HepG2 (cell line): ENCODE measurements at regions not wholly inside any gene's neighbourhood (a gene's known extent, or its start where the extent isn't known, plus 50 kb on each side); places are given as distances from the start of the nearest gene placed in this dataset.
A peak's percentile ranks its signal among the peaks of the same experiment; 100 is the strongest.
"Not testable (repeated sequence)": the region's sequence is repeated elsewhere in the genome, so short reads cannot be mapped to it uniquely, and the experiment has no call there.

Experiments used
- ATAC-seq: fragments of 200-7000 bp; cut with Tn5 transposase; 3 replicates; pipeline ENCODE4 v1.9.1; 2020; ENCODE audit warnings: mild to moderate bottlenecking, moderate library complexity
- BruUV-seq: library from RNA; stranded (reverse); fragments of 400-500 nt; replicated peaks from 2 replicates; lab custom pipeline; 2021; lab: Mats Ljungman, UMichigan
- CTCF ChIA-PET: fragments of 300-600 bp; formaldehyde crosslinking; extraction: SDS; loops from one replicate; lab custom pipeline; 2021; ENCODE audit warnings: low total read pairs, inconsistent platforms, low intra/inter-chr PET ratio; lab: Yijun Ruan, JAX
- POLR2A ChIA-PET: fragments of 350-600 bp; sonication (Branson Sonifier 250); formaldehyde crosslinking; loops from one replicate; lab custom pipeline; 2020; ENCODE audit warnings: antibody characterized with exemption, inconsistent platforms; lab: Yijun Ruan, JAX
- DNase-seq: peaks from one replicate; pipeline ENCODE4 v3.0.0-alpha.2; 2015; ENCODE audit warnings: low spot score
- FAIRE-seq: peaks from 3 replicates; lab custom pipeline; 2011; peaks lifted over from hg19 to GRCh38; lab: Jason Lieb, UNC
- H2AFZ ChIP-seq: one replicate; pipeline ENCODE4 v1.6.1; 2011; ENCODE audit warnings: low read length, inconsistent platforms
- H3K27ac ChIP-seq: fragments of 300-600 bp; 3 replicates; pipeline ENCODE4 v1.8.0; 2011; ENCODE audit warnings: mixed run types, mild to moderate bottlenecking, mixed read lengths, low read length, inconsistent platforms; ENCODE audit not compliant: insufficient read depth; ENCODE audit errors: extremely low read length
- H3K27me3 ChIP-seq, 2 experiments: fragments of 200-600 bp in 1 of 2; 2 replicates in 1 of 2; 3 replicates in 1 of 2; pipeline versions ENCODE4 v1.6.0 to v1.8.0; 2011; ENCODE audit warnings: low read length in 2 of 2, mild to moderate bottlenecking in 2 of 2, moderate library complexity in 2 of 2, inconsistent platforms in 1 of 2; ENCODE audit not compliant: insufficient read depth in 2 of 2, control insufficient read depth in 1 of 2
- H3K36me3 ChIP-seq, 2 experiments: fragments of 200-600 bp in 1 of 2; replicated peaks in 1 of 2; 2 replicates in 1 of 2; 3 replicates in 1 of 2; pipeline versions ENCODE4 v1.5.1 to v1.8.0; 2011; ENCODE audit warnings: low read length in 2 of 2, inconsistent platforms in 1 of 2; ENCODE audit not compliant: insufficient read depth in 2 of 2, control insufficient read depth in 1 of 2
- H3K4me1 ChIP-seq: 2 replicates; pipeline ENCODE4 v1.5.1; 2012; ENCODE audit warnings: low read length, inconsistent platforms; ENCODE audit not compliant: insufficient read depth
- H3K4me2 ChIP-seq: 2 replicates; pipeline ENCODE4 v1.6.0; 2011; ENCODE audit warnings: low read depth, low read length, inconsistent platforms
- H3K4me3 ChIP-seq, 3 experiments: fragments of 200-600 bp in 1 of 3; sonication (generic), shearing (Covaris generic) in 1 of 3; replicated peaks in 1 of 3; 2 replicates each; pipeline ENCODE4 v1.5.1; 2011 to 2016; ENCODE audit warnings: low read length in 3 of 3, inconsistent platforms in 2 of 3, low read depth in 2 of 3, mild to moderate bottlenecking in 2 of 3, control low read depth in 1 of 3, mixed read lengths in 1 of 3; ENCODE audit not compliant: insufficient read depth in 1 of 3
- H3K79me2 ChIP-seq: one replicate; pipeline ENCODE4 v1.6.1; 2011; ENCODE audit warnings: low read length, inconsistent platforms; ENCODE audit not compliant: insufficient read depth
- H3K9ac ChIP-seq: 2 replicates; pipeline ENCODE4 v1.6.0; 2011; ENCODE audit warnings: mild to moderate bottlenecking, low read depth, low read length, inconsistent platforms; ENCODE audit not compliant: insufficient read depth
- H3K9me3 ChIP-seq: 2 replicates; pipeline ENCODE4 v1.5.1; 2012; ENCODE audit warnings: mild to moderate bottlenecking, low read length
- H4K20me1 ChIP-seq: 2 replicates; pipeline ENCODE4 v1.6.0; 2011; ENCODE audit warnings: inconsistent platforms, mild to moderate bottlenecking, low read length, moderate library complexity; ENCODE audit not compliant: insufficient read depth
- CHD2 ChIP-seq: IDR thresholded peaks from 2 replicates; pipeline ENCODE4 v1.6.1; 2011; ENCODE audit warnings: low read depth, low read length, improper control_type of control experiment
- SRY ChIP-seq: sonication (generic); formaldehyde crosslinking; IDR thresholded peaks from 2 replicates; pipeline ENCODE4 v1.8.0; 2022; ENCODE audit warnings: mild to moderate bottlenecking, missing genetic modification reagents
- ZNF329 ChIP-seq: sonication (generic); formaldehyde crosslinking; IDR thresholded peaks from 2 replicates; pipeline ENCODE4 v1.9.0; 2021; ENCODE audit warnings: low read depth, mild to moderate bottlenecking, missing genetic modification reagents
- WGBS: methylation state at CpG from one replicate; pipeline ENCODE4 v1.1.6; 2017; ENCODE audit warnings: low lambda C conversion rate; 5-methylcytosine and 5-hydroxymethylcytosine counted together
- in situ Hi-C: cut with HindIII; loops from 2 replicates; pipeline ENCODE4 v1.10.0; 2017; ENCODE audit warnings: low pct_unique_long_range_greater_than_20kb; ENCODE audit not compliant: extremely low pct_ligation_motif_present
- intact Hi-C: fragments of 100-400 bp; cut with micrococcal nuclease; formaldehyde crosslinking; loops from one replicate; pipeline ENCODE4 v1.10.0; 2022; ENCODE audit not compliant: unreplicated experiment

GRCh38 chr12:124673801-124674617, 106.6 kb upstream of the NCOR2 start:
- no peaks in the 10 kb centered on the region for H3K36me3 ChIP-seq
- no peaks in the 10 kb centered on the region for H4K20me1 ChIP-seq
- intact Hi-C loops: no loop called here
- H3K4me2 ChIP-seq: no peak overlapping the region
- ATAC-seq: no peak
- no peak overlapping the region for H2AFZ ChIP-seq
- DNase-seq: no peak
- 5% methylated on average over 4 of the region's 15 CpGs for WGBS
- no peak for FAIRE-seq
- TF ChIP-seq ZNF329 (CRISPR knock-in tag): peak; percentile 97
- no peak for TF ChIP-seq SRY (CRISPR knock-in tag)
- TF ChIP-seq, all 625 proteins: peak for 1
- Histone ChIP-seq H3K4me1 (peaks cover 27% of the 10 kb centered on the region), H3K4me3 (no peak overlapping the region), H3K9ac (no peak overlapping the region), H3K27me3 (peaks cover 0 to 17% of the 10 kb centered on the region in 2 experiments; a peak in 3 of 5 replicates), H3K27ac (no peak overlapping the region), H3K79me2 (no peaks in the 10 kb centered on the region), H3K9me3 (no peaks in the 10 kb centered on the region)
- in situ Hi-C loops: no loop called here
- POLR2A ChIA-PET: no interaction called here
- no TSS peak for BruUV-seq
- CTCF ChIA-PET: no interaction called here

DNA sequence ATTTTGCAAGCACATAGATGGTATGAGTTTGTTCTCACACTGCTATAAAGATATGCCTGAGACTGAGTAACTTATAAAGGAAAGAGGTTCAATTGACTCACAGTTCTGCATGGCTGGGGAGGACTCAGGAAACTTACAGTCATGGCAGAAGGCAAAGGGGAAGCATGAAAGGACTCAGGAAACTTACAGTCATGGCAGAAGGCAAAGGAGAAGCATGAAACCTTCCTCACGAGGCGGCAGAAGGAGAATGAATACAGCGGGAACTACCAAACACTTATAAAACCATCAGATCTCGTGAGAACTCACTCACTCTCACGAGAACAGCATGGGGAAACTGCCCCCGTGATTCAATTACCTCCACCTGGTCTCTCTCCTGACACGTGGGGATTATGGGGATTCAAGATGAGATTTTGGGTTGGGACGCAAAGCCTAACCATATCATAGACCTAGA, 101.9 kb upstream of the NCOR2 start:
- H4K20me1 ChIP-seq, POLR2A ChIA-PET, CTCF ChIA-PET, H3K9ac ChIP-seq, H3K4me2 ChIP-seq, H3K4me3 ChIP-seq, ATAC-seq, H3K9me3 ChIP-seq, in situ Hi-C loops, H3K36me3 ChIP-seq, FAIRE-seq, H2AFZ ChIP-seq, H3K27ac ChIP-seq, intact Hi-C loops, DNase-seq, BruUV-seq, H3K79me2 ChIP-seq: not testable (repeated sequence)
- WGBS: 41% methylated on average over 5 of the region's 8 CpGs
- Histone ChIP-seq H3K4me1 (peaks cover 15% of the 10 kb centered on the region), H3K27me3 (peaks cover 2 to 27% of the 10 kb centered on the region in 2 experiments; a peak in 4 of 5 replicates)
- peak; percentile 82 for TF ChIP-seq CHD2
